ENCODE measurements at regions not wholly inside any gene's neighbourhood (a gene's known extent, or its start where the extent isn't known, plus 50 kb on each side); places are given as distances from the start of the nearest gene placed in this dataset.

DNA sequence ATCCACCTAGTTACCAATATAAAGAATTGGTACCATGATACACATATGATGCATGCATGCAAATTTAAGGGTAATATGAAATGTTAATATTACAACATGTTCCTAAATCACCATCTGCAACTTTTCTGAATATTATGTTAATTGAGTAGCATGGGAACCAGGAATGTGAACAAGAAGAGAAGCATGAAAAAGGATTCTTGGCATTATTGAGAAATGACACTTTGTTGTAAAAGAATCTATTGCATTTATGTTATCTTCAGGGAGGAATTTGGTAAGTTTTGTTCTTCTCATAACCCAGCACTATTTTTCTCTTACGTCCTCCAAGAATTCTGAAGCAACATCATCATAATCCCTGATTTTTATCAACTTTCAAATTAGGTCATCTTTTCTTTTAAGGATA is 159.9 kb upstream of the SLC25A13 start:
- H3K36me3 Mint-ChIP-seq, result no peaks in the 10 kb centered on the region
- peaks cover 7% of the 10 kb centered on the region for H3K4me1 Mint-ChIP-seq
- no peak overlapping the region for H3K4me3 Mint-ChIP-seq
- no peaks in the 10 kb centered on the region for H3K9me3 Mint-ChIP-seq
- no peak overlapping the region for H3K27ac Mint-ChIP-seq
- no peak for ATAC-seq
- no peaks in the 10 kb centered on the region for H3K27me3 Mint-ChIP-seq

GRCh38 chr7:96479015-96479645 is 157.2 kb upstream of the SLC25A13 start:
- Mint-ChIP-seq H3K27ac (no peak overlapping the region), H3K4me1 (peaks cover 7% of the 10 kb centered on the region), H3K27me3 (peaks cover 15% of the 10 kb centered on the region), H3K36me3 (no peaks in the 10 kb centered on the region), H3K9me3 (no peaks in the 10 kb centered on the region), H3K4me3 (no peak overlapping the region)
- ATAC-seq, result no peak

- peaks cover 6% of the 10 kb centered on the region for H3K9me3 Mint-ChIP-seq
- H3K27ac Mint-ChIP-seq, result peak overlapping the region; percentile 20
Measured at GRCh38 chr7:96471606-96472005, 149.7 kb upstream of the SLC25A13 start.

GRCh38 chr7:96452146-96452545 is 130.2 kb upstream of the SLC25A13 start:
- H3K27me3 Mint-ChIP-seq, result peaks cover 8% of the 10 kb centered on the region
- no peaks in the 10 kb centered on the region for H3K36me3 Mint-ChIP-seq
- H3K4me1 Mint-ChIP-seq, result no peaks in the 10 kb centered on the region
- no peaks in the 10 kb centered on the region for H3K9me3 Mint-ChIP-seq
- no peak overlapping the region for H3K4me3 Mint-ChIP-seq
- no peak overlapping the region for H3K27ac Mint-ChIP-seq
- ATAC-seq, result no peak

More at GRCh38 chr7:96471606-96472005, 149.7 kb upstream of the SLC25A13 start:
- Mint-ChIP-seq H3K4me3 (no peak overlapping the region), H3K36me3 (no peaks in the 10 kb centered on the region), H3K4me1 (peaks cover 7% of the 10 kb centered on the region), H3K27me3 (peaks cover 15% of the 10 kb centered on the region)
- ATAC-seq, result no peak

DNA sequence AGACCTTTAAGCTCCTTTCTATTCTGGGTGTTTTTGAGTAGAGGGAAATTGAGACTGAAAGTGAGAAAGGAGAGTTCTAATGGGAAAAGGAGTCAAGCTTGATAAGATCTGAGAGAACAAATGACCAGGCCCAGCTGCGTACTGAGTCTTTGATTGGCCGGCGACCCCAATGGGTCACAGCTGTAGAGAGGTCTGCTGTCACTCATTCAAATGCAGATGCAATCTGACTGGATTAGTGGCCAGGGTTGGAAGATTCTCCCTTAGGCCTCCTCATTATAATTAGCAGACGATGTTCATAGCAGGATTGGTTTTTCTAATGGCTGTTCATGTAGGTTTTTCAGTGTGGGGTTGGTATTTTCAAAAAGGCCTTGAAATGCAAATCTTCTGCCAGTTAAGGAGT is 127.2 kb upstream of the SLC25A13 start:
- Mint-ChIP-seq H3K4me1 (no peaks in the 10 kb centered on the region), H3K4me3 (no peak overlapping the region), H3K27me3 (peaks cover 8% of the 10 kb centered on the region), H3K36me3 (no peaks in the 10 kb centered on the region), H3K27ac (no peak overlapping the region), H3K9me3 (no peaks in the 10 kb centered on the region)
- no peak for ATAC-seq

DNA sequence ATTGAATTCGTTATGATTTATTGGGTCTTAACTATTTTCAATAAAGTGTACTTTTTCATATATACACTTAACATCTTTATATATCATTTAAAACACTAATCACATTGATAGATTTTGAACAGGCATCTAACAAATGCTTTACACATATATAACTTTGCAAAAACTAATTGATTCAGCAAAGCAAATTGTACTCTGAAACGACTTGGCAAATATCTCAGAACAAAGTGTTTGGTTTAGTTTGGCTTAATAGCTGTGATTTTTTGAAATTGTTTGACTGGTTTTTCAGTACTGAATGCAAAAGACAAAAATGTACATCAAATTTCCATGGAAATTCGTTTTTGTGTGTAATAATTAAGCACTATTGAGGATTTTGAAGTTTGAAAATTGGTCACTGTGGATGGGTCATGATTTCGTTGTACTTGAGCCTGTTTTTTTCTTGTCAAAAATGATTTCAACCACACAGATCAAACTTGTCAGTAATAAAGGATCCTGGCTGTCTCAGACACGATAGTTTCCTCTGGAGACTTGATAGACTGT is 125.3 kb upstream of the SLC25A13 start:
- no peaks in the 10 kb centered on the region for H3K4me1 Mint-ChIP-seq
- H3K27ac Mint-ChIP-seq, result no peak overlapping the region
- H3K4me3 Mint-ChIP-seq, result no peak overlapping the region
- H3K36me3 Mint-ChIP-seq, result no peaks in the 10 kb centered on the region
- peaks cover 8% of the 10 kb centered on the region for H3K27me3 Mint-ChIP-seq
- no peak for ATAC-seq
- no peaks in the 10 kb centered on the region for H3K9me3 Mint-ChIP-seq

- Mint-ChIP-seq H3K4me1 (no peaks in the 10 kb centered on the region), H3K27ac (no peak overlapping the region), H3K27me3 (peaks cover 9% of the 10 kb centered on the region), H3K36me3 (no peaks in the 10 kb centered on the region), H3K4me3 (no peak overlapping the region), H3K9me3 (peaks cover 8% of the 10 kb centered on the region)
- ATAC-seq, result no peak
Measured at GRCh38 chr7:96441436-96442084, 119.7 kb upstream of the SLC25A13 start.

DNA sequence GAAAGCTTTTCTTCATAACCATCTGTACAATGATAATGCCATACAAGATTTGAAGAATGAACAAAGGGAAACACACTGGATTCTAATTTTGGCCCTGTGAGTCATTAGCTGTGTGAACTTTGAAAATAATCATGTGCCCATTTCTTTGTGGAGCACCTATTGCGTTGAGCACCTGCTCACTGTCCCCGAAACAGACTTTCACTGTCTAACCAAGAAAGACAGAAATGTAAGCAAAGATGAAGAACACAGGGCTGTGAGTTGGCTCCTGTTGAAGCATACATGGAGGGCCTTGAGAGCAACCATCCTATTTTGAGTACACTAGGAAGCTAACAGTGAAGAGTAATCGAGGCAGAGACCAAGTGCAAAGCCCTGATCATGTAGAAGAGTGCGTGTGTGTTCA is 118.4 kb upstream of the SLC25A13 start:
- no peaks in the 10 kb centered on the region for H3K4me1 Mint-ChIP-seq
- no peak overlapping the region for H3K4me3 Mint-ChIP-seq
- no peak overlapping the region for H3K27ac Mint-ChIP-seq
- peaks cover 8% of the 10 kb centered on the region for H3K9me3 Mint-ChIP-seq
- no peaks in the 10 kb centered on the region for H3K36me3 Mint-ChIP-seq
- H3K27me3 Mint-ChIP-seq, result peaks cover 14% of the 10 kb centered on the region
- no peak for ATAC-seq

- no peaks in the 10 kb centered on the region for H3K36me3 Mint-ChIP-seq
- peaks cover 14% of the 10 kb centered on the region for H3K27me3 Mint-ChIP-seq
- H3K4me3 Mint-ChIP-seq, result no peak overlapping the region
- H3K4me1 Mint-ChIP-seq, result no peaks in the 10 kb centered on the region
- H3K27ac Mint-ChIP-seq, result no peak overlapping the region
- peaks cover 8% of the 10 kb centered on the region for H3K9me3 Mint-ChIP-seq
- no peak for ATAC-seq
Measured at GRCh38 chr7:96436880-96437279, 115.0 kb upstream of the SLC25A13 start.

GRCh38 chr7:96430356-96430755 is 108.5 kb upstream of the SLC25A13 start:
- no peak overlapping the region for H3K27ac Mint-ChIP-seq
- no peak for ATAC-seq
- H3K4me1 Mint-ChIP-seq, result no peaks in the 10 kb centered on the region
- no peak overlapping the region for H3K4me3 Mint-ChIP-seq
- H3K36me3 Mint-ChIP-seq, result no peaks in the 10 kb centered on the region
- no peaks in the 10 kb centered on the region for H3K27me3 Mint-ChIP-seq
- H3K9me3 Mint-ChIP-seq, result no peaks in the 10 kb centered on the region

- no peak for ATAC-seq
- H3K27me3 Mint-ChIP-seq, result no peaks in the 10 kb centered on the region
- H3K4me3 Mint-ChIP-seq, result no peak overlapping the region
- H3K36me3 Mint-ChIP-seq, result no peaks in the 10 kb centered on the region
- no peak overlapping the region for H3K27ac Mint-ChIP-seq
- H3K4me1 Mint-ChIP-seq, result no peaks in the 10 kb centered on the region
- no peaks in the 10 kb centered on the region for H3K9me3 Mint-ChIP-seq
Measured at GRCh38 chr7:96427143-96427542, 105.2 kb upstream of the SLC25A13 start.

GRCh38 chr7:96426685-96427084 is 104.8 kb upstream of the SLC25A13 start:
- Mint-ChIP-seq H3K4me1 (no peaks in the 10 kb centered on the region), H3K4me3 (no peak overlapping the region), H3K36me3 (no peaks in the 10 kb centered on the region), H3K27me3 (no peaks in the 10 kb centered on the region), H3K27ac (no peak overlapping the region), H3K9me3 (no peaks in the 10 kb centered on the region)
- no peak for ATAC-seq

DNA sequence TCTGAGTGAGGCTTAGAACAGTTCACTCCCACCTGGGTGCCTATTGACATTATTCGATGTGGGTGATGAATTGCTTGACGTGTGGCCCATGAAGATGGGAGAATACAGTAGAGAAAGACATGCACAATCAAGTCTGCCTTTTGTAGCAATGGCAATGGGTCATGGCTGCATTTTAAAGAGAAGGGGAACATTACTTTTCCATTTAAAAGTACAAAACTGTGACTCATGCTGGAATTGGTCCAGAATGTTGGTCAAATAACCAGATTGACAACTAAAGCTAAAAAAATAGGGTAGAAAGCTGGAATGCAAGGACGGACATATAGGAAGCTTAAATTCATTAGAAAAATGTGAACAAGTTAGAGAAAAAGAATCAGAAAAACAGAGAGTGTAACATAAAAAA is 104.1 kb upstream of the SLC25A13 start:
- Mint-ChIP-seq H3K9me3 (no peaks in the 10 kb centered on the region), H3K27me3 (no peaks in the 10 kb centered on the region), H3K4me1 (no peaks in the 10 kb centered on the region), H3K36me3 (no peaks in the 10 kb centered on the region), H3K27ac (no peak overlapping the region), H3K4me3 (no peak overlapping the region)
- no peak for ATAC-seq

- H3K36me3 Mint-ChIP-seq, result no peaks in the 10 kb centered on the region
- no peak for ATAC-seq
- H3K27ac Mint-ChIP-seq, result no peak overlapping the region
- no peaks in the 10 kb centered on the region for H3K27me3 Mint-ChIP-seq
- H3K4me3 Mint-ChIP-seq, result no peak overlapping the region
- no peaks in the 10 kb centered on the region for H3K9me3 Mint-ChIP-seq
- H3K4me1 Mint-ChIP-seq, result no peaks in the 10 kb centered on the region
Measured at GRCh38 chr7:96424411-96424810, 102.5 kb upstream of the SLC25A13 start.

- ATAC-seq, result no peak
- Mint-ChIP-seq H3K36me3 (no peaks in the 10 kb centered on the region), H3K4me1 (no peaks in the 10 kb centered on the region), H3K4me3 (no peak overlapping the region), H3K27me3 (no peaks in the 10 kb centered on the region), H3K27ac (no peak overlapping the region), H3K9me3 (no peaks in the 10 kb centered on the region)
Measured at GRCh38 chr7:96422388-96422787, 100.5 kb upstream of the SLC25A13 start.

DNA sequence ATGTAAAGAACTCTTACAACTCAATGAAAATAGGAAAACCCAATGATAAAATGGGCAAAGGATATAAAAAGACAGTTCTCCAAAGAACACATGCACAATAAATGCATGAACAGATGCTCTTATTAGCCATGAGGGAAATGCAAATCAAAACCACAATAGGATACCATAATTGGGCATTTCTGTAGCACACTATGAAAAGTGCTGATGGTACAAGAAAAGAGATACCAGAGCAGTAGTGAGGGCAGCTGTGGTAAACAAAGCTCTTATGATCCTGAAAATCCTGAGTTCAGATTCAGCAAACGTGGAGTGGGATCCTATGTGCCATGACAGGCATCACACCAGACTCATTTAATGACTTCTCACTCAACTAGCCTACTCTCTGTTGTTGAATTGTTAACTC is 96.7 kb upstream of the SLC25A13 start:
- no peak overlapping the region for H3K27ac Mint-ChIP-seq
- no peaks in the 10 kb centered on the region for H3K9me3 Mint-ChIP-seq
- no peak overlapping the region for H3K4me3 Mint-ChIP-seq
- no peak for ATAC-seq
- H3K4me1 Mint-ChIP-seq, result no peaks in the 10 kb centered on the region
- H3K36me3 Mint-ChIP-seq, result no peaks in the 10 kb centered on the region
- peaks cover 5% of the 10 kb centered on the region for H3K27me3 Mint-ChIP-seq

Data from stimulated activated memory B cell treated with anti-CD40 and anti-IgM and Interleukin-4, amounts not matched to agents 10 μg/mL and 1 μg/mL and 100 μg/mL, for 72 hours (primary cell).